Activated T-helper 1 cell treated with anti-CD3 and anti-CD28 coated beads, Interleukin-12 subunit alpha, Interleukin-12 subunit beta, Interleukin-2, Interleukin-4 antibody, amounts not matched to agents 30 ng/mL and 10 ng/mL and 1 ng/mL, durations not matched to agents 14 hours and 24 hours and 36 hours (primary cell): ENCODE measurements at regions not wholly inside any gene's neighbourhood (a gene's known extent, or its start where the extent isn't known, plus 50 kb on each side); places are given as distances from the start of the nearest gene placed in this dataset.

Experiments used
- DNase-seq: peaks from one replicate; pipeline ENCODE4 v3.0.0; 2021; ENCODE audit warnings: low spot score
- H3K27ac Mint-ChIP-seq: one replicate; pipeline ENCODE4 v1.8.0; 2021; ENCODE audit warnings: mild to moderate bottlenecking, mixed read lengths
- H3K27me3 Mint-ChIP-seq: one replicate; pipeline ENCODE4 v1.8.0; 2022; ENCODE audit warnings: mild to moderate bottlenecking, moderate library complexity, mixed read lengths; ENCODE audit not compliant: insufficient read depth
- H3K36me3 Mint-ChIP-seq: one replicate; pipeline ENCODE4 v1.8.0; 2021; ENCODE audit warnings: low read depth, mixed read lengths
- H3K4me1 Mint-ChIP-seq: one replicate; pipeline ENCODE4 v1.8.0; 2021; ENCODE audit warnings: low read depth, mixed read lengths
- H3K4me3 Mint-ChIP-seq: one replicate; pipeline ENCODE4 v1.8.0; 2021; ENCODE audit warnings: mild to moderate bottlenecking, moderate library complexity, mixed read lengths
- H3K9me3 Mint-ChIP-seq: one replicate; pipeline ENCODE4 v1.8.0; 2021; ENCODE audit warnings: mixed read lengths
- intact Hi-C: fragments of 100-400 bp; cut with micrococcal nuclease; formaldehyde crosslinking; loops from one replicate; pipeline ENCODE4 v1.15.1; 2024

- Mint-ChIP-seq H3K4me1 (peaks cover 6% of the 10 kb centered on the region), H3K27ac (no peak overlapping the region), H3K4me3 (no peak overlapping the region), H3K9me3 (no peaks in the 10 kb centered on the region), H3K36me3 (no peaks in the 10 kb centered on the region), H3K27me3 (peaks cover 8% of the 10 kb centered on the region)
- no peak for DNase-seq
- intact Hi-C loops: no loop called here
Observed at GRCh38 chr18:44594799-44595467, 85.8 kb upstream of the SETBP1 start.

- peaks cover 5% of the 10 kb centered on the region for H3K27me3 Mint-ChIP-seq
- no peak for DNase-seq
- no peaks in the 10 kb centered on the region for H3K36me3 Mint-ChIP-seq
- peaks cover 6% of the 10 kb centered on the region for H3K4me1 Mint-ChIP-seq
- intact Hi-C loops: loop anchor here (1.0 kb wide), 1 partner anchor 33 kb away; no protein-coding TSS in a partner anchor
- no peak overlapping the region for H3K4me3 Mint-ChIP-seq
- no peaks in the 10 kb centered on the region for H3K9me3 Mint-ChIP-seq
- H3K27ac Mint-ChIP-seq: no peak overlapping the region
Observed at GRCh38 chr18:44597797-44598196, 82.9 kb upstream of the SETBP1 start.

GRCh38 chr18:44598514-44598913, 82.2 kb upstream of the SETBP1 start:
- Mint-ChIP-seq H3K27me3 (peaks cover 5% of the 10 kb centered on the region), H3K27ac (no peak overlapping the region), H3K4me3 (no peak overlapping the region), H3K36me3 (no peaks in the 10 kb centered on the region), H3K9me3 (no peaks in the 10 kb centered on the region), H3K4me1 (peaks cover 6% of the 10 kb centered on the region)
- no peak for DNase-seq
- intact Hi-C loops: no loop called here

- H3K4me1 Mint-ChIP-seq: peaks cover 6% of the 10 kb centered on the region
- no peaks in the 10 kb centered on the region for H3K36me3 Mint-ChIP-seq
- no peak for DNase-seq
- intact Hi-C loops: no loop called here
- peaks cover 5% of the 10 kb centered on the region for H3K27me3 Mint-ChIP-seq
- H3K27ac Mint-ChIP-seq: no peak overlapping the region
- H3K9me3 Mint-ChIP-seq: no peaks in the 10 kb centered on the region
- H3K4me3 Mint-ChIP-seq: no peak overlapping the region
Observed at GRCh38 chr18:44599412-44599811, 81.3 kb upstream of the SETBP1 start.

GRCh38 chr18:44601447-44601846, 79.2 kb upstream of the SETBP1 start:
- no peak overlapping the region for H3K27ac Mint-ChIP-seq
- intact Hi-C loops: no loop called here

GRCh38 chr18:44602380-44602779, 78.3 kb upstream of the SETBP1 start:
- no peak overlapping the region for H3K27ac Mint-ChIP-seq
- no peaks in the 10 kb centered on the region for H3K36me3 Mint-ChIP-seq
- intact Hi-C loops: no loop called here
- no peak for DNase-seq
- peaks cover 2% of the 10 kb centered on the region for H3K27me3 Mint-ChIP-seq
- no peak overlapping the region for H3K4me3 Mint-ChIP-seq
- peaks cover under 1% of the 10 kb centered on the region for H3K4me1 Mint-ChIP-seq
- H3K9me3 Mint-ChIP-seq: no peaks in the 10 kb centered on the region

More at GRCh38 chr18:44601447-44601846, 79.2 kb upstream of the SETBP1 start:
- Mint-ChIP-seq H3K4me3 (no peak overlapping the region), H3K27me3 (peaks cover 5% of the 10 kb centered on the region), H3K4me1 (peaks cover 6% of the 10 kb centered on the region), H3K36me3 (no peaks in the 10 kb centered on the region), H3K9me3 (no peaks in the 10 kb centered on the region)
- no peak for DNase-seq

GRCh38 chr18:44602845-44603244, 77.8 kb upstream of the SETBP1 start:
- Mint-ChIP-seq H3K27ac (no peak overlapping the region), H3K4me1 (no peaks in the 10 kb centered on the region), H3K27me3 (peaks cover 1% of the 10 kb centered on the region), H3K4me3 (no peak overlapping the region), H3K36me3 (no peaks in the 10 kb centered on the region), H3K9me3 (no peaks in the 10 kb centered on the region)
- DNase-seq: no peak
- intact Hi-C loops: no loop called here

GRCh38 chr18:44609181-44609941, 71.3 kb upstream of the SETBP1 start:
- Mint-ChIP-seq H3K4me1 (no peaks in the 10 kb centered on the region), H3K27me3 (peaks cover 1% of the 10 kb centered on the region), H3K27ac (no peak overlapping the region), H3K36me3 (no peaks in the 10 kb centered on the region), H3K4me3 (no peak overlapping the region), H3K9me3 (no peaks in the 10 kb centered on the region)
- intact Hi-C loops: no loop called here
- no peak for DNase-seq

GRCh38 chr18:44620812-44621211, 59.9 kb upstream of the SETBP1 start:
- Mint-ChIP-seq H3K9me3 (peaks cover 8% of the 10 kb centered on the region), H3K27me3 (peaks cover 9% of the 10 kb centered on the region), H3K4me1 (no peaks in the 10 kb centered on the region), H3K27ac (no peak overlapping the region), H3K4me3 (no peak overlapping the region), H3K36me3 (peaks cover 1% of the 10 kb centered on the region)
- intact Hi-C loops: no loop called here
- DNase-seq: no peak

GRCh38 chr18:44624052-44624451, 56.6 kb upstream of the SETBP1 start:
- peaks cover 1% of the 10 kb centered on the region for H3K36me3 Mint-ChIP-seq
- DNase-seq: no peak
- no peaks in the 10 kb centered on the region for H3K9me3 Mint-ChIP-seq
- H3K27me3 Mint-ChIP-seq: peaks cover 11% of the 10 kb centered on the region
- intact Hi-C loops: no loop called here
- no peaks in the 10 kb centered on the region for H3K4me1 Mint-ChIP-seq
- no peak overlapping the region for H3K4me3 Mint-ChIP-seq
- no peak overlapping the region for H3K27ac Mint-ChIP-seq

- peaks cover 11% of the 10 kb centered on the region for H3K27me3 Mint-ChIP-seq
- H3K4me1 Mint-ChIP-seq: peaks cover 7% of the 10 kb centered on the region
- H3K9me3 Mint-ChIP-seq: no peaks in the 10 kb centered on the region
- no peak overlapping the region for H3K4me3 Mint-ChIP-seq
- no peak overlapping the region for H3K27ac Mint-ChIP-seq
- H3K36me3 Mint-ChIP-seq: peaks cover 1% of the 10 kb centered on the region
- intact Hi-C loops: no loop called here
- no peak for DNase-seq
Observed at GRCh38 chr18:44625386-44625785, 55.3 kb upstream of the SETBP1 start.

GRCh38 chr18:44626236-44626635, 54.5 kb upstream of the SETBP1 start:
- H3K27ac Mint-ChIP-seq: no peak overlapping the region
- H3K9me3 Mint-ChIP-seq: no peaks in the 10 kb centered on the region
- H3K4me3 Mint-ChIP-seq: no peak overlapping the region
- intact Hi-C loops: no loop called here
- peaks cover 12% of the 10 kb centered on the region for H3K27me3 Mint-ChIP-seq
- H3K4me1 Mint-ChIP-seq: peaks cover 7% of the 10 kb centered on the region
- peaks cover 1% of the 10 kb centered on the region for H3K36me3 Mint-ChIP-seq
- no peak for DNase-seq

GRCh38 chr18:44626807-44627206, 53.9 kb upstream of the SETBP1 start:
- Mint-ChIP-seq H3K4me3 (no peak overlapping the region), H3K4me1 (peaks cover 7% of the 10 kb centered on the region), H3K9me3 (peaks cover 1% of the 10 kb centered on the region), H3K36me3 (peaks cover 1% of the 10 kb centered on the region), H3K27me3 (peaks cover 12% of the 10 kb centered on the region), H3K27ac (no peak overlapping the region)
- DNase-seq: no peak
- intact Hi-C loops: no loop called here
